ENCODE measurements at regions not wholly inside any gene's neighbourhood (a gene's known extent, or its start where the extent isn't known, plus 50 kb on each side); places are given as distances from the start of the nearest gene placed in this dataset.

DNA sequence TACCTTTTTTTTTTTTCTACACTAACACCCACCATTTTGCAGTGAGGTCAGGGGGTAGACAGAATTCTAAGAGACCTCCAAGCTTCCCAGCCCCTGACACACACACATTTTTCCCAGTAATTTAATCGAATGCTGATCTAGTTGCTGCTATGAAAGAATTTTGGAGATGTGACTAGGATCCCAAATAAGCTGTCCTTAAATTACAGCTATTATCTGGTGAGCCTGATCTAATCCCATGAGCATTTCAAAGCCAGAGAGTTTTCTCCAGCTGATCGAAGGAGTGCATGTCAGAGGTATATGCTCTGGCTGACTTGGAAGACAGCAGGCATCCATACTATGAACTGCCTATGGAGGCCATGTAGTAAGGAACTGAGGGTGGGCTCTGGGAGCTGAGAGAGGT is 503.8 kb upstream of the MARCKS start:
- Mint-ChIP-seq H3K36me3 (ENCODE audit: low read depth) (no peaks in the 10 kb centered on the region), H3K4me1 (ENCODE audit: low read depth) (no peaks in the 10 kb centered on the region)

DNA sequence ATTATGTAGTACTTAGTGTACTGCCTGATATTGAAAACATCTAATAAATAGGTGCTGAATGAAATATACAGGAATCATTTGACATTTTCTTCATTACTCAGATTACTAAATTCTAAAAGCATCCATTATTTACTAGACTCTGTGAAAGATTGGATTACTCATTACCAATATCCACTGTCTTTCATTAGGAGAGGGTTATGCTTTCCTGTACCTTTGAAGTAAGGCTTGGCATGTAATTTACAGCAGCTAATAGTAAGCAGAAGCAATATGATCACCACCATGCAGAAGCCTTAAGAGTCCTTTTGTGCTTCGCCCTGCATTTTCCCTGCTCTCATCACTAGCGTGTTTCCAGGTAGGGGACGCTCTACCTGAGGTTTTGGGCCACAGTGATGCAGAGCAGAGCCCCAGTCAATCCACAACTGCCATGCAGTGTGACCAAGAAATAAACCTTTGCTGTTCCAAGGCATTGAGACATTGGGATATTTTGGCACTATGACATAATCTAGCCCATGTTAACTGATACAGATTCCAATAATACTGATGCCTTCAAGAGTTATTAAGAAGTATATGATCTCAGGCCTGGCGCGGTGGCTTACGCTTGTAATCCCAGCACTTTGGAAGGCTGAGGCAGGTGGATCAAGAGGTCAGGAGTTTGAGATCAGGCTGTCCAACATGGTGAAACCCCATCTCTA is 502.8 kb upstream of the MARCKS start:
- Mint-ChIP-seq H3K27me3 (peaks cover 2% of the 10 kb centered on the region), H3K9me3 (no peaks in the 10 kb centered on the region), H3K36me3 (ENCODE audit: low read depth) (no peaks in the 10 kb centered on the region), H3K27ac (no peak overlapping the region), H3K4me1 (ENCODE audit: low read depth) (no peaks in the 10 kb centered on the region), H3K4me3 (no peak overlapping the region)
- DNase-seq, result no peak

More for the DNA sequence above, 503.8 kb upstream of the MARCKS start:
- Mint-ChIP-seq H3K27ac (no peak overlapping the region), H3K27me3 (peaks cover 2% of the 10 kb centered on the region), H3K4me3 (no peak overlapping the region), H3K9me3 (no peaks in the 10 kb centered on the region)
- DNase-seq, result no peak

DNA sequence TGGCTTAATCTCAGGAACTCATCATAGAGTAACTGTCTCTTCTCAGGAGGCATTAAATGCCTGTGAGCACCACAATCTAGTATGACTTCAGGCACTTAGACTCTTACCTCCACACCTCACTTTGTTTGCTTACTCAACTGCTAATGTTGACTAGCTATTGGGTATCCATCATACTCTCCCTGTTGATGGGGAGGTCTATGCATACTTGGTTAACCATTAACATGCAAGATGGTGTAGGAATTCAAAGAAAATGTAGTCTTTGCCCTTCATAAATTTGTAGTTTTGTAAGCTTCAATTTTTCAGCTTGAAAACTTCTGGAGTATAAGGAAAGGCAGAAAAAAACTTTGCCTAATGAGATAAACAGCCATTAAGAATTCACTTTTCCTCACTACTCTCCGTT is 501.0 kb upstream of the MARCKS start:
- no peak overlapping the region for H3K4me3 Mint-ChIP-seq
- no peaks in the 10 kb centered on the region for H3K4me1 Mint-ChIP-seq (ENCODE audit: low read depth)
- no peaks in the 10 kb centered on the region for H3K36me3 Mint-ChIP-seq (ENCODE audit: low read depth)

DNA sequence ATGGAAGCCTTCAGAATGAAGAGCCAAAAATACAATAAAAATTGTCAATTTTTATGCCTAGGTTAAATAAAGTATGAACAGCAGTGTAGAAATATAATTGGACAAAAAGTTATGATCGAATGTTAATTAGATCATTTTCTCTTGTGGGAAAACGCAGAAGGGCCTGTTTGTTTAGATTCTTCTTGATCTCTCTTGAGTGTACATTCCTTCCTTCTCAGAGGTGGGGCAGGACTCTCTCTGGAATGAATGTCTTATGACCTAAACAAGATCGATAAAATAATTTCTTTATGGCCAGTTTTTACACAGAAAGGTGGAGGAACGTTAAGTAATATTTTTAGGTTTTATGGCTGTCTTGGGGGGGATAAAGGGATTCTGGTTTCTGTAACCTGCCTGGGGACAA is 500.1 kb upstream of the MARCKS start:
- Mint-ChIP-seq H3K4me3 (no peak overlapping the region), H3K27ac (no peak overlapping the region), H3K4me1 (ENCODE audit: low read depth) (no peaks in the 10 kb centered on the region), H3K27me3 (no peaks in the 10 kb centered on the region), H3K9me3 (no peaks in the 10 kb centered on the region), H3K36me3 (ENCODE audit: low read depth) (no peaks in the 10 kb centered on the region)
- no peak for DNase-seq

More for the DNA sequence above, 501.0 kb upstream of the MARCKS start:
- DNase-seq, result no peak
- Mint-ChIP-seq H3K9me3 (no peaks in the 10 kb centered on the region), H3K27me3 (no peaks in the 10 kb centered on the region), H3K27ac (no peak overlapping the region)

DNA sequence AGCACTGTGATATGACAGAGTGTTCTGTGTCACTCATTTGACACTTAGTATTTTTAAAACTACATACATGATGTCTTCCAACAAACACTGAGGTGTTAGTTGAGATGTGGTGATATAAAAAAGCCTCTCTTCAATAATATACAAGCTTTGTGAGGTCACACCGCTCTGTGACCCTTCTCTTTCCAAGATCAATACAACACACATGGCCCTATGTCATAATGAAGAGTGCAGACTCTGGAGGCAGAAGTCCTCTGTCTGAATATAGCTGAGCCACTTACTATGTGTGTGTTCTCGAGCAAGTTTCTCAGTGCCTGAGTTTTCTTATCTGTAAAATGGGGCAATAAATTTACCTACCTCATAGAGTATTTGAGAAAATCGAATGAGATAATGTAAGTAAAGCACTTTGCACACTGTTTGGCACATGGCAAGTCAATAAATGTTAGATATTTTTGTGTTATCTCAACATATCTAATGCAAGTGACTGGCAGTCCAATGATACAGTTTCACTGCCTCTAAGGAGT is 499.0 kb upstream of the MARCKS start:
- H3K4me1 Mint-ChIP-seq (ENCODE audit: low read depth), result peaks cover 2% of the 10 kb centered on the region
- no peak overlapping the region for H3K4me3 Mint-ChIP-seq
- DNase-seq, result no peak
- H3K27ac Mint-ChIP-seq, result no peak overlapping the region
- no peaks in the 10 kb centered on the region for H3K27me3 Mint-ChIP-seq
- H3K36me3 Mint-ChIP-seq (ENCODE audit: low read depth), result no peaks in the 10 kb centered on the region
- H3K9me3 Mint-ChIP-seq, result no peaks in the 10 kb centered on the region

DNA sequence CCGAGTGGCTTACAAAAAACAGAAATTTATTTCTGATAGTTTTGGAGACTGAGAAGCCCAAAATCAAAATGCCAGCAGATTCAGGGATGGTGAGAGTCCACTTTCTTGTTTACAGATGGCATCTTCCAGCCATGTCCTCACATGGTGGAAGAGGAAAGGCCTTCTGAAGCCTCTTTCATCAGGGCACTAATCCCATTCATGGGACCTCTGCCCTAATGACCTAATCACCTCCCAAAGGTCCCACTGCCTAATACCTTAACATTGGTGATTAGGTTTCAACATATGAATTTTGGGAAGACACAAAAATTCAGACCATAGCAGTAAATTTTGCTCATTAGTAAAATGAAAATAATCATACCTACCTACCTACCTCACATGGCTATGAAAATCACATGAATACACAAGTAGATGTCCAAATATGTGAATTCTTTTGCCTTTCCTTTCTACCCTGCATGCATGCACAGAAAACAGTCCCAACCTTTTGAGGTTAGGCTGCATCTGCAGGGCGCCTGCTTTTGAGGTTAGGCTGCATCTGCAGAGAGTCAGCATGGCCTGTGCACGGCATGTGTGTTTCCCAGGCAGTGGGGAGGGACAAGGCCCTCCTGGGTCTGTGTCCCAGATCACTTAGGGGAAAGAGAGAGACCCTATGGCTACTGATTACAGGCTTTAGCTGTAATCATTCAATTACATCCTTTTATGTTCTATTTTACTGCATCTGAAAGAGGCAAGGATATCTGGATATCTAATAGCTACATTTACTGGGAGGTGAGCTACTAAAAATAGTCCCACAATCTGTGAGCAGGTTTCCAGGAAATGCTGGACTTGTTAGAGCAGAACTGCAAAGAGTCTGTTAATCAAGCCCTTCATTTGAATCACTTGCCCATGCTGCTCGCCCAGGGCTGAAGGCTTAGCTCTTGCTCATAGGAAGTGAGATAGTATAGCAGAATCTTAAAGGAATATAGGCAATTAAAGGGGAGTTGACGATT is 497.7 kb upstream of the MARCKS start:
- H3K4me1 Mint-ChIP-seq (ENCODE audit: low read depth), result peaks cover 2% of the 10 kb centered on the region
- no peak overlapping the region for H3K4me3 Mint-ChIP-seq
- H3K27ac Mint-ChIP-seq, result no peak overlapping the region
- no peaks in the 10 kb centered on the region for H3K27me3 Mint-ChIP-seq
- H3K36me3 Mint-ChIP-seq (ENCODE audit: low read depth), result no peaks in the 10 kb centered on the region
- no peak for DNase-seq
- H3K9me3 Mint-ChIP-seq, result no peaks in the 10 kb centered on the region

DNA sequence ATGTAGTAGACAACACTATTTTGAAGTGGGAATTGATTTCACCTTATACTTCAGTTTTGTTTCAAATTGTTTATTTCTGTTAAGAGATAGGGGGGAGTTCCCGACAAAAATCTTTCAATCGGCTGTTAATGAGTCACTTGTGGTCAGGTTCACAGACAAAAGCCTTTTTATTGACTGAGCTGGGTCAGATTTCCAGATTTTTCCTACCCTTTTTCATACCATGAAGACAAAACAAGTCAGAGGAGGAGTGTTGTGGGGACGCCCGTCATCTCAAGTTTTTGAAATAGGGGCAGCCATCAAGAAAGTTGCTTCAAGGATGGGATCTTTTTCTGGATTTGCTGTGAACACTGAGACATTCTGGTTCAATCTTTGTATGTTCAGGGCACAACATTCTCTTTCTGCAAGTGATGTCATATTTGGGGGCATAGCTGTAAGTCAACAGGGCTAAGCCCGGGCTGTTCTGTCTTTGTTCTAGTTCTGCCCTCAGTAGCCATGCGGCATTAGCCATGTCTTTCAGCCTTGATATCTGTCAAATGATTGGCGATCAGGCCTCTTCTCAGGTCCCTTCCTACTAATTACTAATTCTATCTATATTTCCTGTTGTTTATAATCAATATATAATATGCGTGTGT is 496.0 kb upstream of the MARCKS start:
- Mint-ChIP-seq H3K27ac (no peak overlapping the region), H3K9me3 (no peaks in the 10 kb centered on the region), H3K4me3 (no peak overlapping the region), H3K4me1 (ENCODE audit: low read depth) (peaks cover 2% of the 10 kb centered on the region), H3K27me3 (no peaks in the 10 kb centered on the region), H3K36me3 (ENCODE audit: low read depth) (no peaks in the 10 kb centered on the region)
- no peak for DNase-seq

DNA sequence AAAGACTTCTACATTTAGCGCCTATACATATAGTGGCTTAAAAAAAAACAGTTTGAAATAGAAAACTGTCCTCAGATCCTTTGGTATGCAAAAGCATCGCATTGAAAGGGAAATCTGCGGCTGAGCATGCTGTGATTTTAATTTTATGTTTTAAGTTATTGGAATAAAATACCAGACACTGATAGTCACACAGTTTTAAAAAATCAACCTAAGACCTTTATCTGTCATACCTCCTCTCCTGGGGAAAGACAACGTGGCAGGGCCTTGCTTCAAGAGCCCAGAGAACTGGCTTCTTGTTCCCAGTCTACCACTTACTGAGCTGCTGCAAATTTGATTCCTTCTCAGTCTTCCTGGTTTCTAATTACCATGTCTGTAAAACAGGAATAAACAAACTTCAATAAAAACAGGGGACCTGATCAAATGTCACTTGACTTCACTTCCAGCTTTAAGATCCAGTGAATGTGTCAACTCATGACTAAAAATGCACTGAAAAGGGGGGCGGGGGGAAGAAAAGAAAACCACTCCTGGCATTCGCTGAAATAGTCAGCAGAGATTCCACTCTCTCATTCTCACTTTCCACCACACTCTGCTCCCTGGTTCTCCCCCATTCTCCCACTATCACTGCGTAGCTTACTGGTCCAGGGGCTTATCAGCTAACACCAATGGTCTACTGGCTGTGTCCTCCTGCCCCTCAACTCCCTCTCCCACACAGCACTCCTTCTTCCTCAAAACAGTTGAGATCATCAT is 494.7 kb upstream of the MARCKS start:
- no peak overlapping the region for H3K27ac Mint-ChIP-seq
- H3K27me3 Mint-ChIP-seq, result no peaks in the 10 kb centered on the region
- H3K4me1 Mint-ChIP-seq (ENCODE audit: low read depth), result peaks cover 2% of the 10 kb centered on the region
- DNase-seq, result no peak
- H3K36me3 Mint-ChIP-seq (ENCODE audit: low read depth), result no peaks in the 10 kb centered on the region
- no peak overlapping the region for H3K4me3 Mint-ChIP-seq
- no peaks in the 10 kb centered on the region for H3K9me3 Mint-ChIP-seq

DNA sequence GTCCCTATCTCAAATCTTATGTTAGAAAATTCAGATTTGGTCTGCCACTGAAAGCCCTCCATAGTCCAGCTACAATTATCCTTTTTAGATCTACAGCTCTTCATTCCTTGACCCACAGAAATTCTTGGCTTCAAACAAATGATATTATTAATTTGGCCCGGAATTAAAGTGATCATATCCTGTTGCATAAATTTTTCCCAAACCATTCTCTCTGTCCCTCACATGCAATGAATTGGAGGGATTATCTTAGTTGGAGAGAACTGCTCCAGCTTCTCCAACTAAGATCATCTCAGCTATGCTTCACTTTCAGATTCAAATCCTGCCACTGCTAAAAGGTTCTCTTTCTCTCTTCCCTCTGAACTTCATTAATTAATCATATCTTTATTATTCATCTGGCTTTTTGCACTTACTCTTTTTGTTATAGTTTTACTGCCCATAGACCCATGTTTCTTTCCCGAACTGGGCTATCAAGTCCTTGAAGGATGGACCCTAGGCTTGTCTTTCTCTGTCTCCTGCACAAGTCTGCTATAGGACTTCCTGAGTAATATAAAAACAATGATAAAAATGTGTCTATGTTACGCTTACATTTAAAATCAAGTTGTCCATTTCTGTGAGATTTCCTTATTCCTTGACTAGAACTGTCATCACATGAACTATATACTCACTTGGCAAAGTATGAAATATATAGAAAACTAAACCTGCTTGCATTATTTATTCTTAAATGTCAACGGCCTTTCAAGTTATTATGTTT is 493.9 kb upstream of the MARCKS start:
- DNase-seq, result no peak
- peaks cover 2% of the 10 kb centered on the region for H3K4me1 Mint-ChIP-seq (ENCODE audit: low read depth)
- H3K4me3 Mint-ChIP-seq, result no peak overlapping the region
- H3K27me3 Mint-ChIP-seq, result no peaks in the 10 kb centered on the region
- no peak overlapping the region for H3K27ac Mint-ChIP-seq
- no peaks in the 10 kb centered on the region for H3K9me3 Mint-ChIP-seq
- no peaks in the 10 kb centered on the region for H3K36me3 Mint-ChIP-seq (ENCODE audit: low read depth)

DNA sequence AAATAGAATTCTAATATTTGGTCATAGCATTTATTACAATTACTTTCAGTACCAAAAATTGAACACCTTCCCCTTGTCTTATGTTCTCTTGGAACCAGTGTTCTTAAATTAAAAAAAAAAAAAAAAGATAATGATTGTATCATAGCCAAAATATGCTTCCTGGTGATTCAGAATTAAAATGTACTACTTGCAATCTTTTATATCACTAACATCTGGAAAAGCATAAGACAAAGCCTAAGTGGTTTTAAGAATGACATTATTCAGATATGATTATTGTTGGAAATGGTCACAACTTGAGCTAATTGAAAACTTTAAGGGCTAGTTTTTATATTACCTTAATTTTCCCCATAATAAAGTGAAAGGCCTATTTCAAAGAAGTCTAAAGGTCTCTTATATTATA is 493.3 kb upstream of the MARCKS start:
- Mint-ChIP-seq H3K27me3 (no peaks in the 10 kb centered on the region), H3K9me3 (no peaks in the 10 kb centered on the region), H3K4me3 (no peak overlapping the region), H3K36me3 (ENCODE audit: low read depth) (no peaks in the 10 kb centered on the region), H3K4me1 (ENCODE audit: low read depth) (peaks cover 2% of the 10 kb centered on the region), H3K27ac (no peak overlapping the region)
- DNase-seq, result no peak

DNA sequence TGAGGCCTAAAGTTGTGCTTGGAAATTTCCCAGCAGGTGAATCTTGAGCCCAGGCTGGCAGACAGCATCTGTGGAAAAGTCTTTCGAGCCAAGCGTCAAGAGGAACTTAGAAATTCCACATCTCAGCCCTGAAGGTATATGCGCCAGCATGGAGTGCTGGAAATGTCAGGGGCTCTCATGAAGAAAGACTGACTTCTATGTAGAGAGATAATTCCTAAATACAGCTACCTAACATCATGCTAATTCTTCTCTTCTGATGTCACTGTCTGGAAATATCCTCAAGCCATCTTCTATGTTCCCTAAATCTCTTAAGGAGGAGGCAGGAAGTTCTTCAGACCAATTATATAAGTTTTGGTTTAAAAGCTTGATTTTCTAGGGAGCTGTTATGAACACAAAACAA is 492.4 kb upstream of the MARCKS start:
- no peaks in the 10 kb centered on the region for H3K36me3 Mint-ChIP-seq (ENCODE audit: low read depth)
- peaks cover 2% of the 10 kb centered on the region for H3K4me1 Mint-ChIP-seq (ENCODE audit: low read depth)
- no peaks in the 10 kb centered on the region for H3K27me3 Mint-ChIP-seq
- no peaks in the 10 kb centered on the region for H3K9me3 Mint-ChIP-seq
- H3K27ac Mint-ChIP-seq, result no peak overlapping the region
- DNase-seq, result no peak
- H3K4me3 Mint-ChIP-seq, result no peak overlapping the region

DNA sequence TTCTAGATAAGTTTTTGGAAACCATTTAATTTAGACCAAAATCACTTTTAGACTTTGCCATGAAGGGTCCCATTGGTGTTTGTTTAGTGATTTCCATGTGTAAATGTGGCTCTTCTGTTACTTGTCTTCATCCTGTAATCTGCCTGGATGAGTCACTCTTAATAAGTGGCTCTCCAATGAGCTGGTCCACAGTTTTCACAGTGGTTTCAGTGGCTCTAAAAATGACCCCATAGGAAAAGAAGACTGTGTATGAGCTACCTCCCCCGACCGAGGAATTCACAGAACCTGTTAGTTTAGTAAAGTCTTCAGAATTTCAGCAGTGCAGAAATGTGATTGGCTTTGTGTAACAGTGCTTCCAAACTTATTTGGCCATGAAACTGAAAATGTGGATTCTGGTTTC is 492.0 kb upstream of the MARCKS start:
- no peak for DNase-seq
- Mint-ChIP-seq H3K4me1 (ENCODE audit: low read depth) (peaks cover 2% of the 10 kb centered on the region), H3K27ac (no peak overlapping the region), H3K4me3 (no peak overlapping the region), H3K36me3 (ENCODE audit: low read depth) (no peaks in the 10 kb centered on the region), H3K9me3 (no peaks in the 10 kb centered on the region), H3K27me3 (no peaks in the 10 kb centered on the region)

DNA sequence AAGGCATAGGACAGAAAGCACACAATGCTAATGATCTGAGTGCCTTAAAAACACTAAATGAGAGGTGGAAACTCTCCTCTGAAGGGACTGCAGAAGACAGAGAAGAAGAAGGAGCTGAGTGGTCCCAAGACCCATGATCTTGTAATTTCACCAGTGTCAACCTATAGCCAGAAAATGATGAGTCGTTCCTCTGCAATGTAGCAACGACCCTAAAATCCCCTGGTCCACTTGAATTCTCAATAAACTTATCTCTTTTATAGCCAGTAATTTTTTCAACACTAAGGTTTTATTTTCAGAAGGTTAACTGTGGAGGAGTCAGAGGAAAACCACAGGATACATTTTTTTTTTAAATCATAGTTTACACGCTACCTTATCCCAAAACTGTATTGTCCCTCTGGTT is 490.6 kb upstream of the MARCKS start:
- Mint-ChIP-seq H3K9me3 (no peaks in the 10 kb centered on the region), H3K4me1 (ENCODE audit: low read depth) (peaks cover 2% of the 10 kb centered on the region), H3K4me3 (no peak overlapping the region), H3K27me3 (no peaks in the 10 kb centered on the region), H3K36me3 (ENCODE audit: low read depth) (no peaks in the 10 kb centered on the region), H3K27ac (no peak overlapping the region)
- no peak for DNase-seq
